Stimulated activated CD8-positive, alpha-beta memory T cell treated with anti-CD3 and anti-CD28 coated beads, Interleukin-12 subunit alpha, Interleukin-12 subunit beta, amount 100 ng/mL, for 24 hours (primary cell): ENCODE measurements at regions not wholly inside any gene's neighbourhood (a gene's known extent, or its start where the extent isn't known, plus 50 kb on each side); places are given as distances from the start of the nearest gene placed in this dataset.

Source experiments
- DNase-seq: peaks from one replicate; pipeline ENCODE4 v3.0.0-alpha.2; 2020; ENCODE audit errors: extremely low read depth

DNA sequence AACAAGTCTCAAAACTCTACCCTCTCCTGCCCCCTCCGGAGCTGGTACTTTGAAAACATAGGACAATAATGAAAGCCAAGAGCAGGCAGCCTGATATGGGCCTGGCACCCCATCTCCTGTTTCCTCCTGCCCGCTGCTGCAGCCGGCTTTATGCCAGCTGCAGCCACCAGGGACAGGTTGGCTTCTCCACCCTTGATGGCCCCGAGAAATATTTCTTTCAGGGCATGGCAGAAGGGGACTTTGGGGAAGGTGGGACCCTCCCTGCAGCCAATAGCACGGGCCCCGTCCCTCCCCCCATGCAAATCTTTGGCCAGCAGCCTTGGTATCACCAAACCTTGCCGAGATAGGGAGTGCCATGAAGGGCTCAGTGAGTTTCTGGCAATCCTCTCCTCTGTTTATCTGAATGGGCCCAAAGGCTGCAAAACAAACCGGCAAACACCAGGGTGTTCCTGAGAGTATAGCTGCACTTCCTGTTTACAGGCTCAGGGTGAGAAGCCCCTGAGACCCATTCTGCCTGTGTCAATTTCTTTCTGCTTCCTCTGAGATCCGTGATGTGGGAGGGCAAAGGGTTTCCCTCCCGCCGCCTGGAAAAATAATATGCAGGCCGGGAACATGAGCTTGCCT lies 73.4 kb upstream of the BOD1 start:
- no peak for DNase-seq

DNA sequence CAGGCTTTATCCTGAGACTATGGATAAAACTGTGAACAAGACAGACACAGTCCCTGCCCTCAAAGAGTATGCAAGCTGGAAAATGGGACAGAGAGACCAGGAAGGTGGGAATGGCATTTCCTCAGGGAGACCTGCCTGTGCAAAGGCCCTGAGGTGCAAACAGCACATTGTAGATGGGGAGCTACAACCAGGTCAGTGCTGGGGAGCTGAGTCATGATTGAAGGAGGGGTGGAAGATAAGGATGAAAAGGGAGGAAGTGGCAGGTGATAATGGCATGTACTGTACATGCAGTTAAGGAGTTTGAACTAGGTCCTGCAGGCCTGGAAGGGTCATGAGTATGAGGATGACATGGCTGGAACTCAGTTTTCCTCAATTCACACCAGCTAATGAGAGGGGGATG lies 75.5 kb upstream of the BOD1 start:
- no peak for DNase-seq

DNA sequence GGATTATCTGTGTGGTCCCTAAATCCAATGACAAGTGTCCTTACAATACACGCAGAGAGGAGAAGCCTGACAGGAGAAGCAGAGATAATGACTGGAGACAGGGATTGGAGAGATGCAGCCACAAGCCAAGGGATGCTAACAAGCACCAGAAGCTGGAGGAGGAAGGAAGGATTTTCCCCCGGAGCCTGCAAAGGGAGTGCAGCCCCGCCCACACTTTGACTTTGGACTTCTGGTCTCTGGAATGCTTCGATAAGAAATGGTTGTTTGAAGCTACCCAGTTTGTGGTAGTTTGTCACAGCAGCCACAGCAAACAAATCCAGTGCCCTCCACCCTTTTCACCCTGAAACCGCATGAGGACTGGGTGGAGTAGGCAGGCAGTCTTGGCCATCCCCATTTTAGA lies 77.2 kb upstream of the BOD1 start:
- no peak for DNase-seq

DNA sequence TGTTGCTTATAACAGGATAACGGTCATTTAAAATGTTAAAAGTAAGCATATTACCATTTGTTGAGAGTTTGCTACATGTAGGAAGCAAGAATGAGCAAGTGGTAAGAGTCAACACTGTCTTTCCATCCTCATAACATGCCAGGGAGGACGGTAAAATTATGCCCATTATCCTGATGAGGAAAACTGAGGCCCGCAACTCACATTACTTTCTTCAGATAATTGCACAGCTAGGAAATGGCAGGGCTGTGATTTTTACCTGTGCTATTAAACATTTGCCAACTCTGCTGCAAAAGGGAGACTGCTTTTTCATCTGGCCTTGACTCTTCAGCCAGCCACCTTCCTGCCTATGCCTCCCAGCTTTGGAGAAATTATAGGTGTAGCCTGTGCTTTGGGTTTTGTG lies 79.8 kb upstream of the BOD1 start:
- no peak for DNase-seq

DNA sequence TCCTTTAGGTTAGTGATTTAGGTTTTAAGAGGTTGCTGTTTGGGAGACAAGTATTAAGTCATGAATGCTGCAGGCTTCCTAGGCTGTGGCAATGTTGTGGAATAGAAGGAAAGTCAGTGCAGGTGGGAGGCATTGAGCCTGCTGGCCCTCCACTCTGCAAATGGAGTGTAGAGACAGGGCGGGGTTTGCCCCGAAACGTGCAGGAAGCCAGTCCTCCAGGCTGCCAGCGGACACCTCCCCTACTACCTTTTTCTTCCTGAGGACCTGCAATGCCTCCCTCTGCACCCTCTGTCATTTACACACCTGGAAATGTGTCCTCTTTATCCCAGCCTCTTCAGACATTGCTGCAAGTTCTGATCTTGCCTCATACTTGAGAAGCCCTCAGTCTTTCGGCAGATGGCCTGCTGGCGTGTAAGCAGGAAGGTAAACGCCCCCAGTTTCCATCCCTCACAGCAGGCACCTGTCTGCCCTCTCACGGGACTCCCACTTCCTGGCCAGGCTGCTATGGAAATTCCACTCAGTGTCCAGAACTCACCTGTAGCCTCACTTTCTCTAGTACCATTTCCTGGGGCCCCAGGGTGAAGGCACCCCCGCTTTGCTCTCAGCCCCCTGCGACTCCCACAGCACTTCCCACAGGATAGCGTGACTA lies 81.6 kb upstream of the BOD1 start:
- DNase-seq = no peak

DNA sequence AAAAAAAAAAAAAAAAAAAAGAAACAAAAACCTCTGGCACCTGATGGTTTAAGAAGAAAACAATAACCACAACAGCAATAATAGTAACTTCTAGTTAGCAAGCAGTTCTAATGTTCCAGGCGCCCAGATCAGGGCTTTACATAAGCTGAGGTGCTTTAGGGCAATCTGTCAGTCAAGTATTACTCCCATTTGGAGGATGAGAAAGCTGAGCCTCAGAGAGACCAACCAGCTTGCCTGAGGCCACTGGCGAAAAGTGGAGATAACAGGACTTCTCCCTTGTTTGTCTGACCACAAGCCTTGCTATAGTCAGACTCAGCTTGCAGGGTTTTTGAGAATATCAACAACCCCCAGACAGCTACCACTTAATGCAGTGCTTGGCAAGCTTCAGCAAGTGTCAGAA lies 83.5 kb upstream of the BOD1 start:
- no peak for DNase-seq

DNA sequence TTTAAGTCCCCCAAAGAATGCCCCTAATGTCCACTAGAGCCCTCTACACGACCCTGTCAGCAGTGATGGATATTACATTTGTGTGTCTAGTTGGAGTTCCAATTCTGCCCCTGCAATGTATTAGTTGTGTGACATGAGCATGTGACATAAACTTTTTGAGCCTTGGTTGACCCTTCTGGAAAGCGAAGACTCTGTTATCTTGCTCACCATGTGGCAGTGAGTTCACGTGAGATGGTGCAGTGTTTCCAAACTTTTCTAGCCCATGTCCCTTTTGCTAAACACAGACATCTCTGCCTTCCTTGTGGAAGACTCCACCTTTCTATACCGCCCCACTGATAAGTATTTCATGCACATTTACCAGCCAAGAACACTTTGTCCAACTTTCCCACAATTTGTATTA lies 87.0 kb upstream of the BOD1 start:
- DNase-seq = no peak

DNA sequence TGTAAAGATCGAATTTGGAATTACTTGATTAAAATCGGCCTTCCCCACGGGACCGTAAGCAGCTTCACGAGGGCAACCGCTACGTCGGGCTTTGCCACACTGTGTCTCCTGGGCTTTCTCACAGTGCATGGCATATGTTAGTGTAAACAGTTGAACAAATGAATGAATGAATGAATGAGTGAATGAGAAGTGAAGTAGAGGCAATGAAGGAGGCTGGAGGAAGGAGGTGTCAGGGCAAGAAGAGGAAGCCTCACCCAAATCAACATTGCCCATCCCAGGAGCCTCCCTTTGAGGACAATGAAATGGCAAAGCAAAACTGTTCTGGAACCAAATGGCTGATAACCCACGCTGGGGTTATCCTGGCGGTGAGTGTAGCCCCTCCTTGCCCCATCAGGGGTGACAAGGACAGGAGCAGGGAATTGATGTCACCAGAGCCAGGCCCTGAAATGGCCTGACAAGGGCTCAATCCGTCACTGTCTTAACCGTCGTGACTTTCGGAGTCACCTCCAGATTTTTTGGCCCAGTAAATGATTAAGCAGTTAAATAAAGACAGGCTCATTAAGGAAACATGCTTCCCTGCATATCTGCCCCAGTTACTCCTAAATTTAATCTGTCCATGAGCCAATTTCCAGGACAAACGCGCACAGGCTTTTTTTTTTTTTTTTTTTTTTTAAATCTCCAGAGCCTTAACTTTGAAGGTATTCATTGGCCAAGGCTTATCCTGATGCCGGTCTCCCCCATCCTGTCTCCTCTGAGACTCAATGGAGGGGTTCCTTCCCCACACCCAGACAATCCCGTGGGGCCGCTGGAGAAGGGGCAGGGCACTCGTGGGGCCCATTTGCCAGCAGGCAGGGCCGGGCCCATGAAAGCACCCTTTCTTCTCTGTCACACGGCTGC lies 88.4 kb upstream of the BOD1 start:
- DNase-seq = no peak

DNA sequence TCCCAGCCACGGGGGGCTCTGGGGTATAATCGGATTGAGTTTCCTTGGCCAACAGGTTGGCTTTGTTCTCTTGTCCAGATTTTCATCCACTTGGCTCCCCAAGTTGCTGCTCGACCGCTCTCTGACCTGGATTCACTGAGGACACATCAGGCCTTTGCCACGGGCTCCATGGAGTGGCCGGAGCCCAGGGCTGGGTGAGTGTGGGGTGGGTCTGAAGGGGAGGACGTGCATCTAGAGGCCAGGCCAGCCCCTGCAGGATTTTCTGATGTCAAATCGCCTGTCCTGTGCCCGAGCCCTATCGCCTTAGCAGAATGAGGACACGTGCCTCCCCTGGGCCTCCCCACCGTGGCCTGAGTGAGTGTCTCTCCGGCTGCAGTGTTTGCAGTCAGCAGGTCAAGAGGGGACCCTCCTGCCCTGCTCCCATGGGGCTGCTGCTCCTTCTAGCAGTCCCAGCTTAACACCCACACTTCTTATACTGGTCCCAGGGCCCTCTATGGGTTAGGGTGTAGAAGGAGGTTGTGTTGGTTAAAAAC lies 89.1 kb upstream of the BOD1 start:
- no peak for DNase-seq

DNA sequence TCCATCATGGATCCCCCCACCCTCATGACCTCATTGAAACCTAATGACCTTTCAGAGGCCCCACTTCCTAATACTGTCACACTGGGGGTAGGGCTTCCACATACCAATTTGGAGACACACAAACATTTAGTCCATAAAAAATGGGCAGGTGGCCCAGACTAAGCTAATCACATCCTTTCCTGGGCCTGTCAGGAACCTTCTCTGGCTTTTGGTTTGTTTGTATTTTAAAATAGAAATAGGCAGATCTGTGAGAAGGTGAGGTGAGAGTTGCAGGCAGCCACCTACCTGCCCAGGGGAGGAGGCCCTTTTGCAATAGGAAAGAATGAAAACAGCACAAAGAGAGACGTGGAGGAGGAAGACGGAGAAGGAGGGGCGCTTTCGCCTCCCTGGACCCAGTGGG lies 90.2 kb upstream of the BOD1 start:
- DNase-seq = no peak

DNA sequence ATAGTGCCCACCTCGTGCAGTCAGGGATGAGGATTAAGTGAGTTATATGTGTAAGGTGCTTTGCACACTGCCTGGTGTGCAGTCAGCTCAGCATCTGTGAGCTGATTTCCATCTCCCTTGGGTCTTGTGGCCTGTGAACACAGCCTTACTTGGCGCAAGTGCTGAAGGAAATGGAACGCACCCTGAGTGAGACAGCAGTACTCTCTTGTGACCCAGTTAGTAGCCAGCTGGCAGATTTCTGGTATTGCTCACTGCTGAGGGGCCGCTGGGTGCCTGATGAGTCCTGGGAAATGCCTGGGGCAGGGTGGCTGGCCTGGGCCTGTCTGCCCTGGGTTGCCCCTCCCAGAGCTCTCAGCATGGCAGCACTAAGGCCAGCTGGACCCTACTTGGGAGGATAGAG lies 90.9 kb upstream of the BOD1 start:
- no peak for DNase-seq

DNA sequence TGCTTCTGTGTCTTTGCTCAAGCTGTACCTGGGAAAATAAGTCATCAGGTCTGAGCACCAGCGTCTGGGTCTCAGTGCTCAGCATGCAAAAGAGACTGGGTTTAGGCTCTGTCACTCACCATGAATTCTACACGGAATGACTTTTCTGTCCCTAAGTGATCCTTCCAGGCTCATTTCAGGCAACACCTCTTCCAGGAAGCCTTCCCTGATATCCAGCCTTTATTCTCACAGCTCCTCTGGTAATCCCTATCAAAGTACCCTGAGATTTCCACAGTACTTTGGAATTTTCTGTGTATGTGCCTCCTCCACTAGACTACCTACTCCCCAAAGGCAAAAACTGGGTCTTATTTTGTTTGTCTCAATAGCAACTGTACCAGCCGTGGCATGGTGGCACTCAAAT lies 92.7 kb upstream of the BOD1 start:
- no peak for DNase-seq

DNA sequence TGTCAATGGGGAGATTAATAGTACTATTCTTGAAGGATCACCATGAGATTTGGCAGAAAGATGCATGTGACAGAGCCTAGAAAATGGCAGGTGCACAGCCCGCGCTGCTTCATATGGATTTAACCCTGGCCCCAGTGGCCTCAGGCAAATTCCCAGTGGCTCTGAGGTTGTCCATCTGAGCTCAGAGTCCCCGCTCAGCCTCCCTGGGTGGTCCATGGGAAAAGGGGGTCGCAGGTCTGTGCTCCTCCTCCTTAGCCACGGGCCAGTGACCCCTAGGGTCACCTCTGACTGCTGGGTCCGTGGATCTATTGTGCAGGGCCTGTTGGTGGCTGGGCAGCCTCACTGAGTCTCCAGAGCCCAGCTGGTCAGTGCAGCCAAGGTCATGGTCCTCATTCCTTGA lies 93.3 kb upstream of the BOD1 start:
- no peak for DNase-seq

DNA sequence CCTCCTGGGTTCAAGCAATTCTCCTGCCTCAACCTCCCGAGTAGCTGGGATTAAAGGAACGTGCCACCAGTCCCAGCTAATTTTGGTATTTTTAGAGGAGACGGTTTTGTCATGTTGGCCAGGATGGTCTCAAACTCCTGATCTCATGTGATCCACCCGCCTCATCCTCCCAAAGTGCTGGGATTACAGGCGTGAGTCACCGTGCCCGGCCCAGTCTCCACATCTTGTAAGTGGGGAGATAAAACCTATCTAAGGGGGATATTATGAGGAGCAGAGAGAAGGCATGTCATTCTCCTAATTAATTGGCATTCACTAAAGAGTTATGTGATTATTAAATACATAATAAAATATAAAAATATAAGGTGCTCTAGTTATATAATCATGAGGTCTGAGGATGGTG lies 94.1 kb upstream of the BOD1 start:
- DNase-seq = no peak

DNA sequence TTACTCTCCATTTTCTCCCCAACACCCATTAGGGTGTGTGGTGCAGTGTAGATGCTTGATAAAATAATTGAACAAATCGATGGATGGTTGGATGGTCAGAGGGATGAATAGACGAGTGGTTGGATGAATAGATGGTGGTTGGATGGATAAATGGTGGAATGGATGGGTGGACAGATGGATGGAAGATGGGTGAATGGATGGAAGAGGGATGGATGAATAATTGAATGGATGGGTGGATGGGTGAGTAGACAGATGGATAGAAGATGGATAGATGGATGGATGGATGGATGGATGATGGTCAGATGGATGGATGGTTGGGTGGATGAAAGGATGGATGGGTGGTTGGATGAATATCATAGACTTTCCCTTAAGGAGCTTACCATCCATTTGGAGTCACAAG lies 95.0 kb upstream of the BOD1 start:
- DNase-seq = no peak

DNA sequence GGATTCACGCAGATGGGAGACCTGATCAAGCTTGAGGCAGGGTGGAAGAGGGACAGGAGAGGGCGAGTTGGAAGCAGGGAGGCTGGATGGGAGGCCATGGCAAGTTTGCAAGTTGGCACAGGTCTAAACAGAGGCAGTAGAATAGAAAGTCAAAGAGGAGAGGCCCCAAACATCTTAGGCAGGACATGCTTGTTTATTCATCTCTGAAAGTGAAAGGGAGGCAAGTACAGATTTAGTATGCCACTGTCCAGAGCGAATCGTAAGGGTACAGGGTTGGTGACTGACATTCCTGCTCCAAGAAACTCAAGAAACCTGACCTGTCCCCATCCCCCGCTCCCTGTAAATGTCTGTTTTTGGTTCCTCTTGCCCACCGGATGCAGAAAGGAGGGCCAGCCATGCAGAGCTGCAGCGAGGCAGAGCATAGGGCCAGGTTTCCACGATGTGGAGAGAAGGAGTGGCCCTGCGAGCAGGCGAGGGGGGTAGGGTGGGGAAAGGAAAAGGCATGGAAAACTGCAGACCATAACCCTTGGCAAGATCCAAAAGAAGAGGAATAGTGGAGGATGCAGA lies 96.2 kb upstream of the BOD1 start:
- DNase-seq = no peak

DNA sequence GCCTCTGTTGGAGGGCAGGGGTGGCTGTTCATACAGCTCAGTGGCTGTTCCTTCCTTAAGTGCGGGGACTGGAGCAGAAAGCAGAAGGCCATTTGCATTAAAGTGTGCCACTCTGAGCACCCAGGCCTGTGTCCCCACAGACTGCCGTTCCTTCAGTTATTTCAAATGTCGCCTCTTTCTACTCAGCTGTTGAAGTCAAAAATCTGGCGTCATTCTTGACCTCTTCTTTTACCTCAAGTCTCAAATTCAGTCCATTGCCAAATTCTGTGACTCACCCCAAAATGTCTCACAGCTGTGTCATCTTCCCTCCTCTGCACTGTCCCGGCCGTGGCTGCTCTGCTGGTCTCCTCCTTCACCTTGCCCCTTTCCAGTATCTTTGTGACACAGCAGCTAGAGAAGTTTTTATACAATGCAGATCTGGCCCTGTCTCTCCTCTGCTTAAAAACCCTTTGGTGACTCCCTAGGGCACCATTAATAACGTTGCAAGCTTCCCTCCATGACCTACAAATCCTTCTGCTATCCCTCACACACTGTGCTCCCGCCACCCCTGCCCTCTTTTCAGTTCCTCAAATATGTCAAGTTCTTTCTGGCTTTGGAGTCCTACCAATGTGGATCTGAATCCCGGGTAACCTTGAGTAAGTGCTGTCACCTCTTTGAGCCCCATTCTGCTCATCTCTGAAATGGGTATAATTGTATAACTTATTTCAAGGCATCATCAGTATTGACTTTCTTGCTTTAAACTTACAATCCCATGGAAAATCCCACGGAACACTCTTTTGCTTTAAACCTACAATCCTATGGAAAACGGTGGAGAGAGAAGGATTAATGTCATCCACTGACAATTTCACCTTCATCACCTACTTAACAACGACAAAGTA lies 98.3 kb upstream of the BOD1 start:
- DNase-seq = no peak

DNA sequence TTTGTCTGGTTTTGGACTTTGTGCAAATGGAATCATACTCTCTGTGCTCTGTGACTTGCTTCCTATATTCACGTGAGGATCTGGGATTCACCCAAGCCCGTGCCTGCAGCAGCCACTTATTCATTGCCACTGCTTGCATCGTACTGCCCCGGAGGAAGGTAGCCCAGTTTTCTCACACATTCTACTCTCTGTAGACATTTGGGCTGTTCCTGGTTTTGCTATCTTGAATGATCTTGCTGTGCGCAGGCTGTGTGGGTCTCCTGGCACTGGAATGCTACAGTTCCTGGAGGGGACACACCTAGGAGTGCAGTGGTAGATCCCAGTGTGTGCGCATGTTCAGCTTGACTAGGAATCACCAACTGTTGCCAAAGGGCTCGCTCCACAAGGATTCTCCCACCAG lies 99.2 kb upstream of the BOD1 start:
- no peak for DNase-seq

DNA sequence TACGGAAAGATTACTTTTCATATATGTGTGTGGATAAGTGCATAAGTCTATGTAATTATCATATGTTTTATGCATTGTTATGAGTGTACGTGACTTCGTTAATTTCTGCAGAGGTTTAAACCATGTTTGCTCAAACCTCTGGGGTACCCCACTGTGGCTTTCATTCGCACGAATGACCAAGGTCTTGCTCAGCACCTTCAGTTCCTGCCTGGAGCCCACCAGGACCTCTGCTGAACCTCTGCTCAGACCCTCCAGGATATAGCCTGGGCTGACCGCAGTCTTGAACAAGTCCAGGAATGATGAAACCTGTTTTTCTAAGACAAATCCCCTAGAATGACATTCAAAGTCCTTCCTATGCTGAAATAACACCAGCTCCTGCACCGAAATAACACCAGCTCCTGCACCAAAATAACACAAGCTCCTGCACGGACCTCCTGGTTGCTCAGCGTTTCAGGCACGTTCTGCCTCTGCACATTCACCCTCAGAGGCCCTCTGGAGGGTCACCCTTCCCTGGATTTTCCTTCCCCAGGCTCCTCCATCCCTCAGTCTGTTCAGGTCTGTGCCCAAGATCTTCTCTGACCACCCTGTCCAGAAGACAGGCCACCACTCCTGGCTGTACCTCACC lies 99.7 kb upstream of the BOD1 start:
- no peak for DNase-seq

DNA sequence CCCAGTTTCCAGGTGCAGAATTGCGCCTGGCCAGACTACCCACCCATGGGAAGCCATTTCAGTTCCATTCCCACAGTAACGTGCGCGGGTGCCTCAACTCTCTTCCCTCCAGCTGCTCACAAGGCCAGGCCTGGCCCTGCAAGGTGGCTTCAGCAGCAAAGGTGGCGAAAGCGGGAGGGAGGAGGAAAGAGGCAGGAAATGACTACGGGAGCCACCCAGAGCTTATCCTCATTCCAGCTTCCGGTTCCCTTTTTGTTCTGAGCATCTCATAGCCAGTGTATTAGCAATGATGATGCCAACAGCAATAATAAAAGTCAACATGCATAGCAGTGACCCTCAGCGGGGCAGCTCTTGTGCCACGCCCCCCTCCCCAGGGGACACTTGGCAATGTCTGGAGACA lies 101.5 kb upstream of the BOD1 start:
- no peak for DNase-seq

DNA sequence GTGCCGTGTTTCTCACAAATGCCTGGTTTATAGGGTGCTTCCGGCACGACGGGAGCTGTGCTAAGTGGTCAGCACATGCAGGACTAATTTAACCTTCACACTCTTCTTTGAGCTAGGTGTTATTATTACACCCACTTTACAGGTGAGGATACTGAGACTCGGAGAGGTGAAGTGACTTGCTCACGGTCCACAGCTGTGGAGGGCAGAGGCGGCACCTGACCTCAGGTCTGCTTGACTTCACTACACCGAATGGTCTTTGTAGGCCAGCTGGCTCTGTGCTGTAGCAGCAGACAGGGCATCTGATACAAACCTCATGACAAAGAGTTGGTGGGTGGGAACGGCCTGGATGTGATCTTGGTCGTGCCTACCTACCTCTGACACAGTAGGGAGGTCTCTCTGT lies 102.0 kb upstream of the BOD1 start:
- DNase-seq = no peak
